ES-I3 (cell line): ENCODE measurements at regions not wholly inside any gene's neighbourhood (a gene's known extent, or its start where the extent isn't known, plus 50 kb on each side); places are given as distances from the start of the nearest gene placed in this dataset.

Experiments used
- H3K36me3 ChIP-seq: 2 replicates; pipeline ENCODE4 v1.6.1; 2013; ENCODE audit warnings: mild to moderate bottlenecking, low read length, control low read depth, moderate library complexity; ENCODE audit not compliant: insufficient read depth
- H3K4me1 ChIP-seq: 2 replicates; pipeline ENCODE4 v1.6.1; 2013; ENCODE audit warnings: mild to moderate bottlenecking, control low read depth, low read length; ENCODE audit not compliant: insufficient read depth
- H3K9ac ChIP-seq: 2 replicates; pipeline ENCODE4 v1.6.1; 2013; ENCODE audit warnings: low read depth, mild to moderate bottlenecking, low read length, moderate library complexity
- H3K9me3 ChIP-seq: 2 replicates; pipeline ENCODE4 v1.6.1; 2013; ENCODE audit warnings: mild to moderate bottlenecking, low read length, moderate library complexity; ENCODE audit not compliant: control insufficient read depth, insufficient read depth

DNA sequence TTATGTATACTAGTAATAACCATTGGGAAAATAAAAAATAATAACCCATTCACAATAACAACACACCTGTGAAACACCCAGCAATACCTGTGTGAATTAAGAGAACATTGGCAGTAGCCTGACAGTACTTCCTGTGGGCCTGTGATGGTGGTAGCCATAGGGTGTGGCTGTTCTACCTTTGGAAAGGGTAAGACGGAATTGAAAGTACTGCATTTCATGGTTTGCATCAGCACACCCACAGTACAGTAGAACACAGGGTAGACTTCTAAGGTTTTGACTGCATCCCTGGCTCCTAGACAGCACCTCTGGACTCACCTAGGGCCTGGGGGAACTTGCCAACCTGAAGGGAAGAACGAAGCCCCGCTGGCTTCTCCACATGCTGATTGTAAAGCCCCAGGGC is 279.8 kb downstream of the HTR1B start:
- H3K9ac ChIP-seq: no peak overlapping the region

DNA sequence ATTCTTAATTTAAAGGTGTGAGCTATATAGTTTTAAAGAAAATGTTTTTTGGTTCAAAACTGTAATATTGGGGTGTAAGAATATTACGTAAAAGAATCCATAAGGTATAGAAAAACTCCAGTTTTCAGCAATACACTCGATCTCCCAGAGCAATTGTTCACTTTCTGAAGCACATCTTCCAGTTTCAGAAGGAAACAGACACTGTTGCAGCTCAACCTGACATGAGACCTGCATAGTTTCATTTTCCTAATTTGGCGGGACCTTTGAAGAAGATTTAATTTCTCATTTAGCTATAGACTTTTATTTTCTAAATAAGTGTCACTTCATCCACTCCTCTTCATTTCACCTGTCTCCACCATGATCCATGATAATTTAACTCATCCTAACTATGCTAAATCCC is 281.5 kb downstream of the HTR1B start:
- H3K9me3 ChIP-seq: no peaks in the 10 kb centered on the region
- H3K4me1 ChIP-seq: no peaks in the 10 kb centered on the region
- no peaks in the 10 kb centered on the region for H3K36me3 ChIP-seq
- no peak overlapping the region for H3K9ac ChIP-seq

More for the DNA sequence above, 279.8 kb downstream of the HTR1B start:
- Histone ChIP-seq H3K36me3 (no peaks in the 10 kb centered on the region), H3K4me1 (no peaks in the 10 kb centered on the region), H3K9me3 (no peaks in the 10 kb centered on the region)

DNA sequence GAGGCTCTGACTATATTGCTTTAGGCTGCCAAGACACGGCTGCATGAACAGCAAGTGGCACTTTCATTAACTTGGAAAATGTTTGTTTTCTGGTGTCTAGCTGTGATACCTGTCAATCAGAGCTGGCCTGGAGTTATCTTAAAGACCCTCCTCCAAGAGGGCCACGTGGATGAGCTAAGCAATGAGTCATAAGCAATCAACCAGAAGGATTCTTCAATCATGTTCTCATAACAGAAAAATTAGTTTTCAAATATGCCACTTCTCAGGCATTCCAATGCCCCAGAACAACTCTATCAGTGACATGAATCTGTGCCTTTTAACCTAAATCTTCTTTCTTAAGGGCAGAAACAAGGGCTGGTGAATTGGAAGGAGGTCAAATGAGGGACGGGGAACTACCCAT is 283.0 kb downstream of the HTR1B start:
- H3K36me3 ChIP-seq: no peaks in the 10 kb centered on the region
- H3K9ac ChIP-seq: no peak overlapping the region
- no peaks in the 10 kb centered on the region for H3K9me3 ChIP-seq
- H3K4me1 ChIP-seq: no peaks in the 10 kb centered on the region

DNA sequence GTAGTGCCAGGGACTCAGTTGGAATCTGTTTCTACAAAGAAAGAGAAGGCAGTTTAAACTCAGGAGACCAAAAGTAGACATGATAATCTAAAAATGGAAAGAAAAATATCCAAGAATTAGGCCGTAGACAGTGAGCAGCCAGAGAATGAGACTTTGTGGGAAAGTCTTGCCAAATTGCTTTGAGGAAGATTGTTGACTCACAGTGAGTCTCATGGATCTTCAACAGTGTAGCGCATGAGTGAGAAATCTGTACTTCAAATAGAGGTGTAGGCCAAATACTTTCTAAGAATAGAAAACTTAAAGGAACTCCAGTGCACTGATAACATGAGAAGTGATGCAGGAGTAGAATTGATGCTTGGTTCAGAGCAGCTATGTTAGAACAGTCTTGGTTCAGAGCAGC is 284.5 kb downstream of the HTR1B start:
- no peaks in the 10 kb centered on the region for H3K9me3 ChIP-seq
- H3K36me3 ChIP-seq: no peaks in the 10 kb centered on the region
- no peaks in the 10 kb centered on the region for H3K4me1 ChIP-seq
- no peak overlapping the region for H3K9ac ChIP-seq

DNA sequence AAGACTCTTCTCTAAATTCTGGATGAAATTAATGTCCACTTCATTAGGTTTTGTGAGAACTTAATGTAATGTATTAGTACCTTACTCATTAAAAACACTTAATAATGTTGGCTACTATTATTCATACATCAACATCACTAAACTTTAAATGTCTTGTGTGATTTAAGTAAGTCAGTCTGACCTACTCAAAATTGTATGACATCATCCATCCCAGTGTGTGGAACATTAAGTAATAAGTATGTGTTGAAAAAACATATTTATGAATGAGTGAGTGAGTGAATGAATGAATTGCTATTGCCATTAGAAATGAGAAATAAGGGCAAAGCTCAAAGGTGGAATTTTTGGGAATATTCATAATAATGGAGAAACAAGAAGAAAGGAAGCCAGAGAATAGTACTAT is 285.8 kb downstream of the HTR1B start:
- H3K4me1 ChIP-seq: no peaks in the 10 kb centered on the region
- no peaks in the 10 kb centered on the region for H3K36me3 ChIP-seq
- no peaks in the 10 kb centered on the region for H3K9me3 ChIP-seq
- no peak overlapping the region for H3K9ac ChIP-seq

DNA sequence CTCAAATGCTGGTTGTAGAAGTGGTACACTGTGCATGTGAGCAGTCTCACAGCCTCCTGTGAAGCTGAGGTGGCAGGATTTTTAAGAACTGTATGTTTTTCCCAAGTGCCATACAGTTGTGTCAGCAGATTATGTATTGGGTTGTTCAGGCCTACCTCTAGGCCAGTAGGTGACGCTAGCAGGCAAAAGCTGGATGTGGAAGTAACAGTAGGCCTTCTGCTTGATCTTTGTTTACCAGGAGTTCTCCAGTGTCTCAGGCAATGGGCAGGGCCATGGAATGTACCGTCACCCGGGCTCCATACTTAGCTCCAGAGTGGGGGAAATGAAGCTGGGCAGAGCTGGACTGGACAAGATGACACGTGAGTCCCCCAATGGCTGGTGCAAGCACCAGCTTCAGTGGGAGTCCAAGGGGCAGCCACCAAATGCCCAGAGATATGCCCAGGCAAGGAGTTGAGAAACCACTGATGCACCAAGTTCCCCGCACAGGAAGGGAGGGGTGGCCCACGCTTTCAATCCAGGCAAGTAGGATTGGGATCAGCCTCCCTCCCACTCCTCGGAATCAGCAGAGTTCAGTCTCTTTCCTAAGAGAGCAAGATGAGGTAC is 289.7 kb downstream of the HTR1B start:
- no peaks in the 10 kb centered on the region; the same call in 1 of the 2 replicates for H3K9me3 ChIP-seq
- no peak overlapping the region for H3K9ac ChIP-seq
- H3K4me1 ChIP-seq: no peaks in the 10 kb centered on the region

DNA sequence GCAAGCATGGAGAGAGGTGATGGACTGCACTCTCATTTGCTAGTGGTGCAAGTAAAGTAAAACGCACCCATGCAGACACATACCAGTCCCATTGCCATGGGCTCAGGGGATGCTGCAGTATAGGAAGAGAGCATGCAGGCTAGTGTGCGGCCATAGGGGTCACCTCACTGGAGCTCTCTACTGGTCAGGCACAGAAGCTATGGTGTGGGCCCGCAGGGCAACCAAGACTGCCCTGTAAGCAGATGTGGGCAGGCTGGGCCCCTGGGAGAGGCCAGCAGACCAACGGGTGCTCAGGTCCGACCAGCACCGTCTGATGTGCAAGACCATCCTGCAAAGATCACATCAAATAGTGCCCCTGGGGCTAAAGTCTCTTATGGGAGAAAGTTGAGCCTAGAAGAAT is 290.7 kb downstream of the HTR1B start:
- no peaks in the 10 kb centered on the region for H3K36me3 ChIP-seq
- no peaks in the 10 kb centered on the region for H3K4me1 ChIP-seq
- no peaks in the 10 kb centered on the region; the same call in 1 of the 2 replicates for H3K9me3 ChIP-seq
- no peak overlapping the region for H3K9ac ChIP-seq

More for the DNA sequence above, 289.7 kb downstream of the HTR1B start:
- no peaks in the 10 kb centered on the region for H3K36me3 ChIP-seq

DNA sequence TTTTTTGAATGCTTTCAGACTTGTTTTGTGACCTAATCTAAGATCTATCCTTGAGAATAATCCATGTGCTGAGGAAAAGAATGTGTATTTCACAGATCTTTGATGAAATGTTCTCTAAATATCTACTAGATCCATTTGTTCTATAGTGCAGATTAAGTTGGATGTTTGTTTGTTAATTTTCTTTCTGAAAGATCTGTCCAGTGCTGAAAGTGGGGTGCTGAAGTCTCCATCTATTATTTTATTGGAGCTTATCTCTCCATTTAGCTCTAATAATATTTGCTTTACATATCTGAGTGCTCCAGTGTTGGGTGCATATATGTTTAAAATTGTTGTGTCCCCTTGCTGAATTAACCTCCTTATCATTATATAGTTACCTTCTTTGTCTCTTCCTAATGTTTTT is 303.6 kb downstream of the HTR1B start:
- H3K9me3 ChIP-seq: no peaks in the 10 kb centered on the region
- H3K36me3 ChIP-seq: no peaks in the 10 kb centered on the region
- no peak overlapping the region for H3K9ac ChIP-seq
- H3K4me1 ChIP-seq: no peaks in the 10 kb centered on the region

DNA sequence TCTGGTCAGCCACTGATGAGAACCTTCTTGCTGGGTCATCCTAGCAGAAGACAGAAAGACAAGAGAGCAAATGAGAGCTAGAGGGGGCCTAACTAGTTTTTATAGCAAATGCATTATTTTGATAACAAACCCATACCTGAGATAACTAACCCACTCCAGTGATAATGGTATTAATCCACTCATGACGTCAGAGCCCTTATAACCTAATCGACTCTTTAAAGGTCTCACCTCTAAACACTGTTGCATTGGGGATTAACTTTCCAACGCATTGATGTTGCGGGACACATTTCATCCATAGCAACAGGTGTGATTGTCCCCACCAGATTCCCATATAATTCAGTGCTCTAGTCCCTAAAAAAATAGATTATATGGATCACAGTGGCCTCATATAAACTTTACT is 312.1 kb downstream of the HTR1B start:
- no peak overlapping the region for H3K9ac ChIP-seq
- H3K4me1 ChIP-seq: no peaks in the 10 kb centered on the region
- H3K9me3 ChIP-seq: no peaks in the 10 kb centered on the region
- no peaks in the 10 kb centered on the region for H3K36me3 ChIP-seq

DNA sequence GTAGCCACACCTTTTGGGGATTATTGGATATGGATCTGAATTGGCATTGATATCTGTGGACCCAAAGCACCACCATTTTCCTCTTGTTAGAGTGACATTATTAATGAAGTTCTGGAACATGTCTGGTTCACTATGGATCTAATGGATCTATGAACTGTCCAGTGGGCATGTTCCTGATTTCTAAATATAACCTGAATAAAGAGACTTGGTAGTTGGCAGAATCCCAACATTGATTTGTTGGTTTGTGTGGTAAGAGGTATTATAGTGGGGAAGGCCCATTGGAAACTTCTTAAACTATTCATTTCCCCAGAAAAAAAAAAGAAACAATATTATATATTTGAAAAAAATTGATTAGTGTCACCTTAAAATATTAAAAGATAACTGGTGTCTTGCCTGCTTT is 312.6 kb downstream of the HTR1B start:
- no peaks in the 10 kb centered on the region for H3K4me1 ChIP-seq
- H3K9me3 ChIP-seq: no peaks in the 10 kb centered on the region
- no peak overlapping the region for H3K9ac ChIP-seq
- H3K36me3 ChIP-seq: no peaks in the 10 kb centered on the region

DNA sequence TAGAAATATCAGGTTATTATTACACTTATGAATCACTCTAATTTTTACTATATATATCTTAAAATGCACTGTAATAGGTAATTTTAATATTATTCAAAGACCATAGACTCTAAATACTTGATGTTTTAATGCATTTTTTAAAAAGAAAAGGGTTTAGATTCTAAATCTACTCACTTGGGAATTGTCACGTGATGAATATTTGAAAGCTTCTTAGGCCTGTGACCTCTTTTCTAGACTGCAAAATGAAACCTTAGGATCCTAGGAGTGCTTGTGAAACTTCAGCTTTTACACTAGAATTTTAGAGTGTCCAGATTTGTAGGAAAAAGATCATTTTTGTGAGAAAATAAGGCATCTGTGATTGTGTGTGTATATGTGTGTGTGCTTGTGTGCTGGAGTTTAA is 318.0 kb downstream of the HTR1B start:
- no peaks in the 10 kb centered on the region for H3K9me3 ChIP-seq
- H3K4me1 ChIP-seq: no peaks in the 10 kb centered on the region
- H3K9ac ChIP-seq: no peak overlapping the region
- no peaks in the 10 kb centered on the region for H3K36me3 ChIP-seq

DNA sequence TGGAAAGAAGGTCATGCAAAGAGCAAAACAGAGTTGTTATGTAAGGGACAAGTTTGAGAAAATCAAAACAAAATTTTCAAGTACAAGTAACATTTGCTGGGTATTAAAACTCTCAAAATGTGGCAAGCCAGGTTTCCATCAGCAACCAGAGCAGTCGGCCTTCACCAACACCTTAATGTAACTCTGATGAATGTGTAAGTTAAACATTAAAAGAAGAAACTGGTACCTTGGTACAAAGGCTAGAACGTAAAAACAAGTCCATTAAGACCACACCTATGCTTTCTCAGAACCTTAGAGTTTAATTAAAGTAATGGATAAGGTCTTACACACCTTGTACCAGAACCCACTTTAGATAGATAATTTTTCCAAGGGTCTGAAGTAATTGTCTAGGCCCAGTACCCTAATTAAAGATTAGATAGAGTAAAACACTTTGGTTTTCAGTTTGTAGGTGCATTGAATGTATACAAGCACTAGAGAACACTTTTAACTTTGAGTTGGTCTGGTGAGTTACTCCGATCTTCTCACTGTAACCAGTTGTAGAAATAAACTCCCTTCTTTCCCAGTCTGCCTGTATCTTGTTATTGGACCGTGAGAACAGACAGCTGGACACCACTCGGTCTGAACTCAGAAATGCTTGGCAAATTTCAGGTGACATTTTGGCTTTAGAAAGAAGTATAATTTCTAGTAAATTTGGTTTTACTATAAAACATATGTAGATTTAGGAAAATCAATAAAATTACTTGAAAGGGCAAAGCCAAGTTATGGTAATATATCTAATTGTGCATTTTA is 319.4 kb downstream of the HTR1B start:
- Histone ChIP-seq H3K36me3 (no peaks in the 10 kb centered on the region), H3K9me3 (no peaks in the 10 kb centered on the region), H3K4me1 (no peaks in the 10 kb centered on the region), H3K9ac (no peak overlapping the region)

DNA sequence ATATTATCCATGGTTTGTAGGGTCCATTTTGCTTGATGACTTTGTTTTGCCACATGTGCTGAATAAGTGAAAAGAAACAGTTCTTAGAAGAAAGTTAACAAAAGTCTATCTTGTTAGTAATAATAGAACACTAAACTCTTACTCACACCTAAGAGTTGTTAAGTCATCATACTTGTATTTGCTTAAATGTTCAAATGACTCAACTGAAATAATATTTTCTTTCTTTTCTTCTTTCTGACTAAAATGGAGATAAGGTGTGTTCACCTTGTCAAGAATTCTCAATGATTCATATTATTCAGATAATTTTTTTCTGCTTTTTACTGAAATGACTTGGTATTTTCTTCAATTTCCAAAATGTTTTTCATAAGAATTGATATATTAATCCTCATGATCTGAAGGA is 327.2 kb downstream of the HTR1B start:
- Histone ChIP-seq H3K9me3 (no peaks in the 10 kb centered on the region), H3K36me3 (no peaks in the 10 kb centered on the region), H3K4me1 (no peaks in the 10 kb centered on the region), H3K9ac (no peak overlapping the region)

DNA sequence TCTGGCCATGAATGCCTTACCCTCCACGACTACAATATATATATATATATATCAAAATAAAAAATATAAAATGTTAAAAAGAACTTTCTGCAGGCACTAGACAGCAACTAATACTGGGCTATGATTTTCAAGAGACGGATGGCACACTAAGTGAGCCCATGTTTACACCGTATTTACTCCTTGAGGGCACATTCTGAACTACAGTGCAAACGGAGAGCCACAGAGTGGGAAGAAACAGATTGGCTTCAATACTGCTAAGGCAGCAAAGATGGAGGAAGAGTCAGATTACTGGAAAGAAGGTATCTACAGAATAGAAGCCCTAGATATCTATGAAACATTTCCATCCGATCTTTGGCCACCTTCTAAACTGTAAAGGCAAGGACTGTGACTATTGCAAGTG is 330.3 kb downstream of the HTR1B start:
- Histone ChIP-seq H3K9ac (no peak overlapping the region), H3K9me3 (no peaks in the 10 kb centered on the region), H3K36me3 (no peaks in the 10 kb centered on the region), H3K4me1 (no peaks in the 10 kb centered on the region)

DNA sequence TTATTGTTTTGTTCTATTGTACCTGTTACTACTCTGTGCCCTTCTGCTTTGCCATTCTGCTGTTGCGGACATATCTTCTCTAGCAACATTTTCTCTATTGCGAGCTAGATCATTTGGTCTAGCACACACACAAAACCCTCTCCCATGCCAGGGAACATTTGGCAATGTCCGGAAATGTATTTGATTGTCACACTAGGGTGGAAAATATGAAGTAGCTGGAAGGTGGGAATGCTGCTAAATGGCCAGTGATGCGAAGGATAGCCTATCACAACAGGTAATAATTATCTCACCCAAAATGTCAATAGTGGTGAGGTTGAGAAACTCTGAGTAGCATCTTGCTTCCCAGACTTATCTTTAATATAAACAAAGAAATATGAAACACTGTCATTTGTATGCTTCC is 331.9 kb downstream of the HTR1B start:
- Histone ChIP-seq H3K36me3 (no peaks in the 10 kb centered on the region), H3K9me3 (no peaks in the 10 kb centered on the region)

More for the DNA sequence above, 331.9 kb downstream of the HTR1B start:
- Histone ChIP-seq H3K9ac (no peak overlapping the region), H3K4me1 (no peaks in the 10 kb centered on the region)
